ENCODE measurements at regions not wholly inside any gene's neighbourhood (a gene's known extent, or its start where the extent isn't known, plus 50 kb on each side); places are given as distances from the start of the nearest gene placed in this dataset.

- no peaks in the 10 kb centered on the region for H3K27me3 ChIP-seq (ENCODE audit: control insufficient read depth, insufficient read depth, low read length)
- no peak overlapping the region for H3K4me3 ChIP-seq (ENCODE audit: low read length)
- H3K27ac ChIP-seq (ENCODE audit: low read depth, low read length), result peak overlapping the region; percentile 56
- peaks cover 7% of the 10 kb centered on the region for H3K4me1 ChIP-seq (ENCODE audit: control insufficient read depth, insufficient read depth, low read length)
- H3K9ac ChIP-seq (ENCODE audit: low read length), result no peak overlapping the region
- no peaks in the 10 kb centered on the region for H3K36me3 ChIP-seq (ENCODE audit: control insufficient read depth, insufficient read depth, low read length)
These were observed 95.2 kb upstream of the FOXF1 start for GRCh38 chr16:86414991-86415740.

DNA sequence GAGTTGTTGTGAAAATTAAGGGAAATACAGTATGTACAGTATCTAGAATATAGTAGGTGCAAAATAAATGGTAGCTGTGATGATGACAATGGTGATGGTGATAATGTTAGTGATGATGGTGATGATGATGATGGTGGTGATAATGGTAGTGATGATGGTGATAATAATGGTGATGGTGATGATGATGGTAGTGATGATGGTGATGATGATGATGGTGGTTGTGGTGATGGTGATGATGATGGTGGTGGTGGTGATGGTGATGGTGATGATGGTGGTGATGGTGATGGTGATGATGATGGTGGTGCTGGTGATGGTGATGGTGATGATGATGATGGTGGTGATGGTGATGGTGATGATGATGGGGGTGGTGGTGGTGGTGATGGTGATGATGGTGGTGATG is 91.3 kb upstream of the FOXF1 start:
- H3K4me3 ChIP-seq (ENCODE audit: low read length), result no peak overlapping the region
- H3K9ac ChIP-seq (ENCODE audit: low read length), result no peak overlapping the region
- H3K36me3 ChIP-seq (ENCODE audit: control insufficient read depth, insufficient read depth, low read length), result no peaks in the 10 kb centered on the region
- no peak overlapping the region for H3K27ac ChIP-seq (ENCODE audit: low read depth, low read length)
- peaks cover 3% of the 10 kb centered on the region for H3K4me1 ChIP-seq (ENCODE audit: control insufficient read depth, insufficient read depth, low read length)
- no peaks in the 10 kb centered on the region for H3K27me3 ChIP-seq (ENCODE audit: control insufficient read depth, insufficient read depth, low read length)

GRCh38 chr16:86419518-86419917 is 90.8 kb upstream of the FOXF1 start:
- Histone ChIP-seq H3K4me3 (ENCODE audit: low read length) (no peak overlapping the region), H3K27me3 (ENCODE audit: control insufficient read depth, insufficient read depth, low read length) (no peaks in the 10 kb centered on the region), H3K4me1 (ENCODE audit: control insufficient read depth, insufficient read depth, low read length) (peaks cover 7% of the 10 kb centered on the region), H3K36me3 (ENCODE audit: control insufficient read depth, insufficient read depth, low read length) (no peaks in the 10 kb centered on the region), H3K9ac (ENCODE audit: low read length) (no peak overlapping the region), H3K27ac (ENCODE audit: low read depth, low read length) (no peak overlapping the region)

DNA sequence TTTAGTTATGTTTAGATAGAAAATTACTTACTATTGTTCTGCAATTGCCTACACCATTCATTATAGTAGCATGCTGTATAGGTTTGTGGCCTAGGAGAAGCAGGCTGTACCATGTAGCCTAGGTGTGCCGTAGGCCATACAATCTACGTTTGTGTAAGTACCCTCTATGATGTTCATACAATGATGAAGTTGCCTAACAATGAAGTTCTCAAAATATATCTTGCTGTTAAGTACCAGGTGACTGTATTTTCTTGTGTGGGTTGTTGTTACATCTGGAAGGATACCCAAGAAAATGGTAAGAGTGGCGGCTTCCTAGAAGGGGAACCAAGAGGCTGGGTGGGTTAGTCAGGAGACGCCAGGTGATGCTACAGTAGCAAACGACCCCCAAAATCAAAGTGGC is 88.3 kb upstream of the FOXF1 start:
- H3K4me3 ChIP-seq (ENCODE audit: low read length), result no peak overlapping the region
- no peak overlapping the region for H3K27ac ChIP-seq (ENCODE audit: low read depth, low read length)
- no peaks in the 10 kb centered on the region for H3K27me3 ChIP-seq (ENCODE audit: control insufficient read depth, insufficient read depth, low read length)
- no peaks in the 10 kb centered on the region for H3K36me3 ChIP-seq (ENCODE audit: control insufficient read depth, insufficient read depth, low read length)
- peaks cover 10% of the 10 kb centered on the region for H3K4me1 ChIP-seq (ENCODE audit: control insufficient read depth, insufficient read depth, low read length)
- H3K9ac ChIP-seq (ENCODE audit: low read length), result no peak overlapping the region

GRCh38 chr16:86424398-86424797 is 85.9 kb upstream of the FOXF1 start:
- Histone ChIP-seq H3K36me3 (ENCODE audit: control insufficient read depth, insufficient read depth, low read length) (no peaks in the 10 kb centered on the region), H3K4me3 (ENCODE audit: low read length) (no peak overlapping the region), H3K4me1 (ENCODE audit: control insufficient read depth, insufficient read depth, low read length) (peaks cover 26% of the 10 kb centered on the region), H3K9ac (ENCODE audit: low read length) (no peak overlapping the region), H3K27ac (ENCODE audit: low read depth, low read length) (peak overlapping the region; percentile 51), H3K27me3 (ENCODE audit: control insufficient read depth, insufficient read depth, low read length) (no peaks in the 10 kb centered on the region)

- peak overlapping the region; percentile 51 for H3K27ac ChIP-seq (ENCODE audit: low read depth, low read length)
- no peaks in the 10 kb centered on the region for H3K27me3 ChIP-seq (ENCODE audit: control insufficient read depth, insufficient read depth, low read length)
- H3K4me3 ChIP-seq (ENCODE audit: low read length), result no peak overlapping the region
- H3K9ac ChIP-seq (ENCODE audit: low read length), result no peak overlapping the region
- H3K36me3 ChIP-seq (ENCODE audit: control insufficient read depth, insufficient read depth, low read length), result no peaks in the 10 kb centered on the region
- H3K4me1 ChIP-seq (ENCODE audit: control insufficient read depth, insufficient read depth, low read length), result peaks cover 29% of the 10 kb centered on the region
These were observed 85.3 kb upstream of the FOXF1 start for GRCh38 chr16:86424985-86425384.

- Histone ChIP-seq H3K27me3 (ENCODE audit: control insufficient read depth, insufficient read depth, low read length) (no peaks in the 10 kb centered on the region), H3K36me3 (ENCODE audit: control insufficient read depth, insufficient read depth, low read length) (no peaks in the 10 kb centered on the region), H3K9ac (ENCODE audit: low read length) (no peak overlapping the region), H3K4me1 (ENCODE audit: control insufficient read depth, insufficient read depth, low read length) (peaks cover 40% of the 10 kb centered on the region), H3K27ac (ENCODE audit: low read depth, low read length) (no peak overlapping the region), H3K4me3 (ENCODE audit: low read length) (no peak overlapping the region)
These were observed 84.2 kb upstream of the FOXF1 start for GRCh38 chr16:86426063-86426642.

DNA sequence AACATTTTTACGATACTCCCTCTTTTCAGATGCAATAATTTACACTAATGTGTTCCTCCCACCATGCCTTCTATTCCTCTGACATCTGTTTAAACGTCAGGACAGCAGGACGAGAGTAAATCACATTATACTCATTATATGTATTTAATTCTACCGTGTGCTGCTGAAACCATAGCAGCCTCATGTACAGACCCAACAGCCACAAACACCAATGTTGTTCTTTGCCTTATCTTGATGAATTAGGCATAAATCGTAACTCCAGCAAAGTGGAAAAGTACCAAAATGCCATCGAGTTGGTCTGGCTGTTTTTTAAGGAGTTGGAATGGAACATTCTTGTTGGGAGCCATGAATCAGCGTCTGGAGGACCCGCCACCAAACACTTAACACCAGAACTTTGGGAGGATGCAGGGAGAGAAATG is 82.9 kb upstream of the FOXF1 start:
- peak overlapping the region; percentile 57 for H3K27ac ChIP-seq (ENCODE audit: low read depth, low read length)
- H3K4me3 ChIP-seq (ENCODE audit: low read length), result no peak overlapping the region
- H3K36me3 ChIP-seq (ENCODE audit: control insufficient read depth, insufficient read depth, low read length), result no peaks in the 10 kb centered on the region
- no peaks in the 10 kb centered on the region for H3K27me3 ChIP-seq (ENCODE audit: control insufficient read depth, insufficient read depth, low read length)
- H3K9ac ChIP-seq (ENCODE audit: low read length), result no peak overlapping the region
- H3K4me1 ChIP-seq (ENCODE audit: control insufficient read depth, insufficient read depth, low read length), result peaks cover 53% of the 10 kb centered on the region

- Histone ChIP-seq H3K9ac (ENCODE audit: low read length) (no peak overlapping the region), H3K36me3 (ENCODE audit: control insufficient read depth, insufficient read depth, low read length) (no peaks in the 10 kb centered on the region), H3K27ac (ENCODE audit: low read depth, low read length) (peak overlapping the region; percentile 79)
These were observed 81.4 kb upstream of the FOXF1 start for GRCh38 chr16:86428729-86429517.

DNA sequence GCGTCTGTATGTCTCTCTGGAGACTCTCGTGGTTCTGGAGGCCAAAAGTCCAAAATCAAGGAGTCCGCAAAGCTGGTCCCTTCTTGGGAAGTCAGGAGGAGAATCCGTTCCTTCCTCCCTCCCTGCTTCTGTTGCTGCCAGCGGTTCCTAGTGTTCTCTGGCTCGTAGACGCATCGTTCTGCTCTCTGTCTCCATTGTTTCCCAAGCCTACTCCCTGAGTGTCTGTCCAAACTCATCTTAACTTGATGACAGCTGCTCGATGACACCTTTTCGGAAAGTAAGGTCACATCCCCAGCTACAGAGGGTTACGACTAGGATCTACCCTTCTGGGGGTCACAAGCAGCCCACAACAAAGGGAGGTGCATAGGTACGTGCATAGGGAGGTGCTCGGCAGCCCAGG is 80.7 kb upstream of the FOXF1 start:
- Histone ChIP-seq H3K9ac (ENCODE audit: low read length) (no peak overlapping the region), H3K27me3 (ENCODE audit: control insufficient read depth, insufficient read depth, low read length) (no peaks in the 10 kb centered on the region), H3K36me3 (ENCODE audit: control insufficient read depth, insufficient read depth, low read length) (no peaks in the 10 kb centered on the region), H3K27ac (ENCODE audit: low read depth, low read length) (peak overlapping the region; percentile 79), H3K4me3 (ENCODE audit: low read length) (no peak overlapping the region), H3K4me1 (ENCODE audit: control insufficient read depth, insufficient read depth, low read length) (peaks cover 59% of the 10 kb centered on the region)

More at GRCh38 chr16:86428729-86429517, 81.4 kb upstream of the FOXF1 start:
- no peak overlapping the region for H3K4me3 ChIP-seq (ENCODE audit: low read length)
- peaks cover 64% of the 10 kb centered on the region for H3K4me1 ChIP-seq (ENCODE audit: control insufficient read depth, insufficient read depth, low read length)
- no peaks in the 10 kb centered on the region for H3K27me3 ChIP-seq (ENCODE audit: control insufficient read depth, insufficient read depth, low read length)

GRCh38 chr16:86430814-86431213 is 79.5 kb upstream of the FOXF1 start:
- H3K27me3 ChIP-seq (ENCODE audit: control insufficient read depth, insufficient read depth, low read length), result no peaks in the 10 kb centered on the region
- peak overlapping the region; percentile 79 for H3K27ac ChIP-seq (ENCODE audit: low read depth, low read length)
- no peak overlapping the region for H3K4me3 ChIP-seq (ENCODE audit: low read length)
- H3K4me1 ChIP-seq (ENCODE audit: control insufficient read depth, insufficient read depth, low read length), result peaks cover 54% of the 10 kb centered on the region
- no peak overlapping the region for H3K9ac ChIP-seq (ENCODE audit: low read length)
- no peaks in the 10 kb centered on the region for H3K36me3 ChIP-seq (ENCODE audit: control insufficient read depth, insufficient read depth, low read length)

DNA sequence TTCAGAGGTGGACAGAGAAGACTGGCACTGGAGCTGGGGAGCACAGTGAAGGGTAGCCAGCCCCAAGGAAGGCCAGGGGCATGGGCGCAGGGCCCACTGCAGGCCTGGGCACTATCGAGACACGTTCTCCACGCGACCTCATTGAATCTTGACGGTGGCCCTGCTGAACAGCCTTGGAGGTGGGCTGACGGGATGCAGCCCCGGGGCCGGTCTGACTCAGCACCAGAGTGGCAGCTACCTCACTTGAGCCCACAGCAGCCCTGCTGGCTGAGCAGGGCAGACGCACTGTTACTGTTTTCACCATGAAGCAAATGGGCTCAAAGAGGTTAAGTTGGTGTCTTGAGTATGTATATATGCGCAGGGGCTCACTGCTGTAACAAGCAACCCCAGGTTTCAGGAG is 78.8 kb upstream of the FOXF1 start:
- Histone ChIP-seq H3K27me3 (ENCODE audit: control insufficient read depth, insufficient read depth, low read length) (no peaks in the 10 kb centered on the region), H3K27ac (ENCODE audit: low read depth, low read length) (peak overlapping the region; percentile 79)

More for the DNA sequence above, 78.8 kb upstream of the FOXF1 start:
- peaks cover 54% of the 10 kb centered on the region for H3K4me1 ChIP-seq (ENCODE audit: control insufficient read depth, insufficient read depth, low read length)
- H3K9ac ChIP-seq (ENCODE audit: low read length), result no peak overlapping the region
- no peak overlapping the region for H3K4me3 ChIP-seq (ENCODE audit: low read length)
- H3K36me3 ChIP-seq (ENCODE audit: control insufficient read depth, insufficient read depth, low read length), result no peaks in the 10 kb centered on the region

Data from rectal smooth muscle tissue (tissue), 1 donor.